ENCODE measurements at regions not wholly inside any gene's neighbourhood (a gene's known extent, or its start where the extent isn't known, plus 50 kb on each side); places are given as distances from the start of the nearest gene placed in this dataset.

- intact Hi-C loops (cut with DNase I), result loop anchor here (10.0 kb wide), 1 partner anchor 242 kb away; no protein-coding TSS in a partner anchor
- H3K9me3 ChIP-seq, result no peaks in the 10 kb centered on the region
- H3K27me3 ChIP-seq, result no peaks in the 10 kb centered on the region
- DNase-seq (ENCODE audit: extremely low spot score in 2 of 2), result no peak
- no peak overlapping the region for H3K27ac ChIP-seq
- H3K4me1 ChIP-seq, result no peaks in the 10 kb centered on the region
- no peak overlapping the region for H3K4me3 ChIP-seq
- H3K36me3 ChIP-seq, result no peaks in the 10 kb centered on the region
- TF ChIP-seq POLR2AphosphoS5 (IDR thresholded peaks at IDR 0.05; ENCODE audit: insufficient read depth in 1 of 2, low read depth in 1 of 2) (no peak), POLR2A (IDR thresholded peaks at IDR 0.05) (no peak), CTCF (IDR thresholded peaks at IDR 0.05) (no peak)
These were observed 85.8 kb downstream of the NUDT12 start for GRCh38 chr5:103476811-103477210.

DNA sequence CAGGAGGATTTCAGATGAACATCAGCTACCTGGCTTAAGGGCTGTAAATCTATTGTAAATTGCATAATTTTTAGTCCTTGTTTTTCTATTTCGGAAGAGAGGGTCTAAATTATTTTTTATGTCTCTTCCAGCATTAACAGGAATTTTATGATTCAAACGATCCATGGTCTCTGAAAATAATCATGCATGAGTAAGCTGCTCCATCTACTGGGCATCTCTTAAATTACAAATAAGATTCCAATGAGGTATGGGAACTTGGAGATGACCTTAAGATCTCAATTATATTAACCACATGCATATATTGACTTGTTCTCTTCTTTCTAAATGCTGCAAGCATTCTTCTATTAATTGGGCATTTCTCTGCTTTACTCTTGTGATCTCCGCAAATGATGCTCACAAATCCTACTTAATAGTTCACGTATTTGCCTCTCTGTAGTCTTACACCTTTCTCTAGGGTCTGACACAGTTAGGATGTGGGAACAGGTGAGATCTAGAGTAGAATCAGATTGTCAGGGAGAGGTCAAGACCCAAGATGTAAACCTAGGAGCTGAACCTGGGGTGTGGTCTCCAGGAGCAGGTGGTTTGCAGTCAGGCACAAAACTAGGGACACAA, 86.9 kb downstream of the NUDT12 start:
- Histone ChIP-seq H3K4me3 (no peak overlapping the region), H3K27ac (no peak overlapping the region), H3K36me3 (no peaks in the 10 kb centered on the region), H3K9me3 (no peaks in the 10 kb centered on the region), H3K27me3 (no peaks in the 10 kb centered on the region), H3K4me1 (no peaks in the 10 kb centered on the region)
- TF ChIP-seq CTCF (IDR thresholded peaks at IDR 0.05) (peak in 2 of 3 experiments; percentile 45 to 59), POLR2AphosphoS5 (IDR thresholded peaks at IDR 0.05; ENCODE audit: insufficient read depth in 1 of 2, low read depth in 1 of 2) (no peak)
- intact Hi-C loops (cut with DNase I), result loop anchor here (10.0 kb wide), 1 partner anchor 241 kb away; no protein-coding TSS in a partner anchor
- no peak for DNase-seq (ENCODE audit: extremely low spot score in 2 of 2)

- no peaks in the 10 kb centered on the region for H3K36me3 ChIP-seq
- DNase-seq (ENCODE audit: extremely low spot score in 2 of 2), result no peak
- intact Hi-C loops (cut with DNase I), result loop anchor here (10.0 kb wide), 1 partner anchor 240 kb away; no protein-coding TSS in a partner anchor
- H3K27me3 ChIP-seq, result no peaks in the 10 kb centered on the region
- H3K4me1 ChIP-seq, result no peaks in the 10 kb centered on the region
- TF ChIP-seq POLR2A (IDR thresholded peaks at IDR 0.05), result no peak
- TF ChIP-seq POLR2AphosphoS5 (IDR thresholded peaks at IDR 0.05; ENCODE audit: insufficient read depth in 1 of 2, low read depth in 1 of 2), result no peak
- TF ChIP-seq CTCF (IDR thresholded peaks at IDR 0.05), result no peak
- no peak overlapping the region for H3K4me3 ChIP-seq
- no peak overlapping the region for H3K27ac ChIP-seq
- no peaks in the 10 kb centered on the region for H3K9me3 ChIP-seq
These were observed 87.9 kb downstream of the NUDT12 start for GRCh38 chr5:103474677-103475076.

- no peaks in the 10 kb centered on the region for H3K27me3 ChIP-seq
These were observed 88.9 kb downstream of the NUDT12 start for GRCh38 chr5:103473725-103474124.

More at GRCh38 chr5:103473725-103474124, 88.9 kb downstream of the NUDT12 start:
- no peak overlapping the region for H3K4me3 ChIP-seq
- no peaks in the 10 kb centered on the region for H3K9me3 ChIP-seq
- no peaks in the 10 kb centered on the region for H3K36me3 ChIP-seq
- no peak for DNase-seq (ENCODE audit: extremely low spot score in 2 of 2)
- intact Hi-C loops (cut with DNase I), result loop anchor here (10.0 kb wide), 1 partner anchor 239 kb away; no protein-coding TSS in a partner anchor
- H3K27ac ChIP-seq, result no peak overlapping the region
- TF ChIP-seq POLR2AphosphoS5 (IDR thresholded peaks at IDR 0.05; ENCODE audit: insufficient read depth in 1 of 2, low read depth in 1 of 2) (no peak), POLR2A (IDR thresholded peaks at IDR 0.05) (no peak), CTCF (IDR thresholded peaks at IDR 0.05) (no peak)
- no peaks in the 10 kb centered on the region for H3K4me1 ChIP-seq
